ENCODE measurements at regions not wholly inside any gene's neighbourhood (a gene's known extent, or its start where the extent isn't known, plus 50 kb on each side); places are given as distances from the start of the nearest gene placed in this dataset.
A peak's percentile ranks its signal among the peaks of the same experiment; 100 is the strongest.
"Not testable (repeated sequence)": the region's sequence is repeated elsewhere in the genome, so short reads cannot be mapped to it uniquely, and the experiment has no call there.

GRCh38 chr9:117835798-117836197 is 131.6 kb downstream of the TLR4 start:
- DNase-seq (ENCODE audit: low read depth in 1 of 2, low spot score in 1 of 2): no peak
- no peak overlapping the region for H3K4me3 ChIP-seq (replicated peaks; ENCODE audit: insufficient read depth, low read length)
- TF ChIP-seq POLR2AphosphoS5 (IDR thresholded peaks at IDR 0.05; ENCODE audit: low read depth) (no peak), GABPA (IDR thresholded peaks at IDR 0.05; ENCODE audit: low read depth) (no peak), SPI1 (IDR thresholded peaks at IDR 0.05; ENCODE audit: borderline replicate concordance, low read depth) (no peak)
- TF ChIP-seq, protein P1, sequence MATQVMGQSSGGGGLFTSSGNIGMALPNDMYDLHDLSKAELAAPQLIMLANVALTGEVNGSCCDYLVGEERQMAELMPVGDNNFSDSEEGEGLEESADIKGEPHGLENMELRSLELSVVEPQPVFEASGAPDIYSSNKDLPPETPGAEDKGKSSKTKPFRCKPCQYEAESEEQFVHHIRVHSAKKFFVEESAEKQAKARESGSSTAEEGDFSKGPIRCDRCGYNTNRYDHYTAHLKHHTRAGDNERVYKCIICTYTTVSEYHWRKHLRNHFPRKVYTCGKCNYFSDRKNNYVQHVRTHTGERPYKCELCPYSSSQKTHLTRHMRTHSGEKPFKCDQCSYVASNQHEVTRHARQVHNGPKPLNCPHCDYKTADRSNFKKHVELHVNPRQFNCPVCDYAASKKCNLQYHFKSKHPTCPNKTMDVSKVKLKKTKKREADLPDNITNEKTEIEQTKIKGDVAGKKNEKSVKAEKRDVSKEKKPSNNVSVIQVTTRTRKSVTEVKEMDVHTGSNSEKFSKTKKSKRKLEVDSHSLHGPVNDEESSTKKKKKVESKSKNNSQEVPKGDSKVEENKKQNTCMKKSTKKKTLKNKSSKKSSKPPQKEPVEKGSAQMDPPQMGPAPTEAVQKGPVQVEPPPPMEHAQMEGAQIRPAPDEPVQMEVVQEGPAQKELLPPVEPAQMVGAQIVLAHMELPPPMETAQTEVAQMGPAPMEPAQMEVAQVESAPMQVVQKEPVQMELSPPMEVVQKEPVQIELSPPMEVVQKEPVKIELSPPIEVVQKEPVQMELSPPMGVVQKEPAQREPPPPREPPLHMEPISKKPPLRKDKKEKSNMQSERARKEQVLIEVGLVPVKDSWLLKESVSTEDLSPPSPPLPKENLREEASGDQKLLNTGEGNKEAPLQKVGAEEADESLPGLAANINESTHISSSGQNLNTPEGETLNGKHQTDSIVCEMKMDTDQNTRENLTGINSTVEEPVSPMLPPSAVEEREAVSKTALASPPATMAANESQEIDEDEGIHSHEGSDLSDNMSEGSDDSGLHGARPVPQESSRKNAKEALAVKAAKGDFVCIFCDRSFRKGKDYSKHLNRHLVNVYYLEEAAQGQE (IDR thresholded peaks at IDR 0.05; ENCODE audit: insufficient replicate concordance, low read depth): no peak
- TF ChIP-seq, protein P2, sequence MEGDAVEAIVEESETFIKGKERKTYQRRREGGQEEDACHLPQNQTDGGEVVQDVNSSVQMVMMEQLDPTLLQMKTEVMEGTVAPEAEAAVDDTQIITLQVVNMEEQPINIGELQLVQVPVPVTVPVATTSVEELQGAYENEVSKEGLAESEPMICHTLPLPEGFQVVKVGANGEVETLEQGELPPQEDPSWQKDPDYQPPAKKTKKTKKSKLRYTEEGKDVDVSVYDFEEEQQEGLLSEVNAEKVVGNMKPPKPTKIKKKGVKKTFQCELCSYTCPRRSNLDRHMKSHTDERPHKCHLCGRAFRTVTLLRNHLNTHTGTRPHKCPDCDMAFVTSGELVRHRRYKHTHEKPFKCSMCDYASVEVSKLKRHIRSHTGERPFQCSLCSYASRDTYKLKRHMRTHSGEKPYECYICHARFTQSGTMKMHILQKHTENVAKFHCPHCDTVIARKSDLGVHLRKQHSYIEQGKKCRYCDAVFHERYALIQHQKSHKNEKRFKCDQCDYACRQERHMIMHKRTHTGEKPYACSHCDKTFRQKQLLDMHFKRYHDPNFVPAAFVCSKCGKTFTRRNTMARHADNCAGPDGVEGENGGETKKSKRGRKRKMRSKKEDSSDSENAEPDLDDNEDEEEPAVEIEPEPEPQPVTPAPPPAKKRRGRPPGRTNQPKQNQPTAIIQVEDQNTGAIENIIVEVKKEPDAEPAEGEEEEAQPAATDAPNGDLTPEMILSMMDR (IDR thresholded peaks at IDR 0.05; ENCODE audit: insufficient read depth, low read length): no peak

DNA sequence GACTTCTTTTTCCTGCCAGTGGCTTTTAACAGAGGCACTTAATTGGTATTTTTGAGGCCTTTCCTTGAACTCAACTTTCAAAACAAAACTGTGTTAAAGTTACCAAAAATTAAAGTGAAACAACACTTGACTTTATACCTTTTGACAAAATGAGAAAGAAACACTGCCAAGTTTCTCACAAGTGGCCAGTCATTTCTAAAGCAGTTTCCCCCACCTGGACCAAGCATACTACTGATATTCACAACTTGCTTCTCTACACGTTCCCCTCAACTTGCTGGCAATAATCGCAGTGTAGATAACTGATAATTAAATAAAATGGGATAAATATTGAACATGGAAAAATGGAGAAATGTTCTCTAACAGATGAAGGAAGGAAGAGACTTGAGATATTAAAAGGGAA is 135.7 kb downstream of the TLR4 start:
- DNase-seq (ENCODE audit: low read depth in 1 of 2, low spot score in 1 of 2): no peak
- Histone ChIP-seq H3K4me3 (replicated peaks; ENCODE audit: insufficient read depth, low read length) (no peak overlapping the region), H3K27me3 (ENCODE audit: insufficient read depth, poor library complexity, severe bottlenecking) (peaks cover 4% of the 10 kb centered on the region), H3K27ac (replicated peaks) (no peak overlapping the region)
- TF ChIP-seq SPI1 (IDR thresholded peaks at IDR 0.05; ENCODE audit: borderline replicate concordance, low read depth) (peak; percentile 35; the same call in 1 of the 2 replicates), POLR2AphosphoS5 (IDR thresholded peaks at IDR 0.05; ENCODE audit: low read depth) (no peak), GABPA (IDR thresholded peaks at IDR 0.05; ENCODE audit: low read depth) (no peak)
- TF ChIP-seq, protein P1 (IDR thresholded peaks at IDR 0.05; ENCODE audit: insufficient replicate concordance, low read depth): no peak
- TF ChIP-seq, protein P2 (IDR thresholded peaks at IDR 0.05; ENCODE audit: insufficient read depth, low read length): no peak

More at GRCh38 chr9:117835798-117836197, 131.6 kb downstream of the TLR4 start:
- no peak overlapping the region for H3K27ac ChIP-seq (replicated peaks)
- H3K27me3 ChIP-seq (ENCODE audit: insufficient read depth, poor library complexity, severe bottlenecking): no peaks in the 10 kb centered on the region

- not testable (repeated sequence) for H3K27me3 ChIP-seq (ENCODE audit: insufficient read depth, poor library complexity, severe bottlenecking); H3K4me3 ChIP-seq (replicated peaks; ENCODE audit: insufficient read depth, low read length); DNase-seq (ENCODE audit: low read depth in 1 of 2, low spot score in 1 of 2)
These were observed 147.7 kb downstream of the TLR4 start for GRCh38 chr9:117851836-117852461.

DNA sequence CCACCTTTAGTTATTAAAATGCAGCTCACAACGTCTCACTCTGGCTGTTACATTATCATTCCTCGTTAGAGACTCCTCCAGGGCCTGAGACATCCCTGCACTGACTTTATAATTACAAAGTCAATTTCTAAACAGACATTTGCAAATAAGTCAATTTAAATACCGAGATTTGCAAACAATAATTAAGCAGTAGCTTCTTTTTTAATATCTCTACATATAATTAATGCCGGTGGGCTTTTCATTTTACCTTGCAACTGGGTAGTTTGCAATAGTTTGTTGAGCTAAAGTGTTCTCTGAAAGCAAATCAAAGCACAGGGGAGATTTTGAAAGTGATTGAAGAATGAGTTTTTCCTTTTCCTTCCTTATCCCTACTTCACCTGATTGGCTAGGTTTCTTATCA is 154.4 kb downstream of the TLR4 start:
- no peak overlapping the region for H3K27ac ChIP-seq (replicated peaks)
- no peak for DNase-seq (ENCODE audit: low read depth in 1 of 2, low spot score in 1 of 2)
- TF ChIP-seq SPI1 (IDR thresholded peaks at IDR 0.05; ENCODE audit: borderline replicate concordance, low read depth): no peak
- TF ChIP-seq, protein P2 (IDR thresholded peaks at IDR 0.05; ENCODE audit: insufficient read depth, low read length): no peak
- no peak for TF ChIP-seq GABPA (IDR thresholded peaks at IDR 0.05; ENCODE audit: low read depth)
- TF ChIP-seq, protein P1 (IDR thresholded peaks at IDR 0.05; ENCODE audit: insufficient replicate concordance, low read depth): no peak
- TF ChIP-seq POLR2AphosphoS5 (IDR thresholded peaks at IDR 0.05; ENCODE audit: low read depth): no peak

More at GRCh38 chr9:117851836-117852461, 147.7 kb downstream of the TLR4 start:
- H3K27ac ChIP-seq (replicated peaks): not testable (repeated sequence)

More for the DNA sequence above, 154.4 kb downstream of the TLR4 start:
- Histone ChIP-seq H3K4me3 (replicated peaks; ENCODE audit: insufficient read depth, low read length) (no peak overlapping the region), H3K27me3 (ENCODE audit: insufficient read depth, poor library complexity, severe bottlenecking) (no peaks in the 10 kb centered on the region)

Data from HL-60 (cell line).